Panc1 (cell line): ENCODE measurements at regions not wholly inside any gene's neighbourhood (a gene's known extent, or its start where the extent isn't known, plus 50 kb on each side); places are given as distances from the start of the nearest gene placed in this dataset.

Source experiments
- ATAC-seq: fragments of 200-7000 bp; cut with Tn5 transposase; 2 replicates; pipeline ENCODE4 v1.9.1; 2020; ENCODE audit warnings: mild to moderate bottlenecking, moderate library complexity
- BruUV-seq: library from RNA; stranded (reverse); fragments of 400-500 nt; replicated peaks from 2 replicates; lab custom pipeline; 2021; lab: Mats Ljungman, UMichigan
- CTCF ChIA-PET: fragments of 300-600 bp; sonication (Branson Sonifier 250); formaldehyde crosslinking; loops from one replicate; lab custom pipeline; 2022; ENCODE audit warnings: antibody characterized with exemption; lab: Charles Lee
- POLR2A ChIA-PET: fragments of 300-600 bp; sonication (Branson Sonifier 250); formaldehyde crosslinking; loops from one replicate; lab custom pipeline; 2022; ENCODE audit warnings: antibody characterized with exemption; lab: Charles Lee
- DNase-seq: peaks from one replicate; pipeline ENCODE4 v3.0.0-alpha.2; 2010; ENCODE audit warnings: low read depth, low spot score
- H3K27ac ChIP-seq: 2 replicates; pipeline ENCODE4 v1.5.1; 2011; ENCODE audit warnings: mild to moderate bottlenecking, low read length, inconsistent platforms
- H3K27me3 ChIP-seq: fragments of 200-500 bp; sonication (Bioruptor generic); 2 replicates; pipeline ENCODE4 v1.6.0; 2014; ENCODE audit warnings: low read length, inconsistent platforms; ENCODE audit not compliant: control insufficient read depth, insufficient read depth
- H3K36me3 ChIP-seq: fragments of 200-500 bp; sonication (Bioruptor generic); 2 replicates; pipeline ENCODE4 v1.5.1; 2014; ENCODE audit warnings: inconsistent platforms, mild to moderate bottlenecking, low read length, moderate library complexity; ENCODE audit not compliant: control insufficient read depth, insufficient read depth
- H3K4me1 ChIP-seq: 2 replicates; pipeline ENCODE4 v1.5.1; 2011; ENCODE audit warnings: inconsistent platforms, mild to moderate bottlenecking, low read length, moderate library complexity; ENCODE audit not compliant: control insufficient read depth, insufficient read depth
- H3K4me3 ChIP-seq, 2 experiments: 2 replicates each; pipeline ENCODE4 v1.5.1; 2011 to 2012; ENCODE audit warnings: low read depth in 2 of 2, low read length in 2 of 2, mild to moderate bottlenecking in 2 of 2, inconsistent platforms in 1 of 2, moderate library complexity in 1 of 2
- H3K9me3 ChIP-seq: fragments of 200-500 bp; sonication (Bioruptor generic); 2 replicates; pipeline ENCODE4 v1.5.1; 2014; ENCODE audit warnings: low read depth, mild to moderate bottlenecking, inconsistent platforms, low read length, moderate library complexity; ENCODE audit not compliant: control insufficient read depth, insufficient read depth
- CTCF ChIP-seq: fragments of 450-650 bp; IDR thresholded peaks from 2 replicates; pipeline ENCODE4 v1.5.1; 2017; ENCODE audit warnings: mild to moderate bottlenecking
- POLR2AphosphoS5 ChIP-seq: IDR thresholded peaks from 2 replicates; pipeline ENCODE4 v1.6.1; 2012; ENCODE audit warnings: mild to moderate bottlenecking, low read depth, low read length, moderate library complexity
- REST ChIP-seq, 2 experiments: IDR thresholded peaks; 2 replicates each; pipeline ENCODE4 v1.6.1; 2011 to 2012; ENCODE audit warnings: low read depth in 2 of 2, control low read depth in 1 of 2, low read length in 1 of 2, mild to moderate bottlenecking in 1 of 2, moderate library complexity in 1 of 2; ENCODE audit not compliant: insufficient read depth in 1 of 2
- SIN3A ChIP-seq: IDR thresholded peaks from 2 replicates; pipeline ENCODE4 v1.6.1; 2012; ENCODE audit warnings: low read depth, mild to moderate bottlenecking, low read length, moderate library complexity, borderline replicate concordance; ENCODE audit not compliant: insufficient read depth
- TCF7L2 ChIP-seq: IDR thresholded peaks from 2 replicates; pipeline ENCODE4 v1.6.1; 2011; ENCODE audit warnings: mild to moderate bottlenecking, low read depth, low read length, inconsistent platforms
- in situ Hi-C: cut with HindIII; loops from 2 replicates; pipeline ENCODE4 v1.10.0; 2016; ENCODE audit warnings: low sequenced_read_pairs, low pct_unique_long_range_greater_than_20kb
- intact Hi-C: fragments of 100-400 bp; cut with micrococcal nuclease; formaldehyde crosslinking; loops from one replicate; pipeline ENCODE4 v1.10.0; 2022; ENCODE audit not compliant: unreplicated experiment

GRCh38 chr10:76732306-76732705, 905.3 kb downstream of the KCNMA1 start:
- TF ChIP-seq TCF7L2 = no peak
- TF ChIP-seq REST (IDR thresholded peaks at IDR 0.05; ENCODE audit: insufficient read depth in 1 of 2, low read depth in 2 of 2, low read length in 1 of 2) = no peak
- TF ChIP-seq CTCF = no peak
- TF ChIP-seq SIN3A = no peak
- no peak for TF ChIP-seq POLR2AphosphoS5
- H3K27ac ChIP-seq = no peak overlapping the region
- H3K4me1 ChIP-seq = no peaks in the 10 kb centered on the region
- no peaks in the 10 kb centered on the region for H3K9me3 ChIP-seq
- no peak overlapping the region for H3K4me3 ChIP-seq
- no TSS peak for BruUV-seq
- DNase-seq (no peak), ATAC-seq (no peak)
- intact Hi-C loops (no loop called here), in situ Hi-C loops (no loop called here)
- peaks cover 7% of the 10 kb centered on the region for H3K27me3 ChIP-seq
- ChIA-PET CTCF (no interaction called here), POLR2A (no interaction called here)
- H3K36me3 ChIP-seq = no peaks in the 10 kb centered on the region

GRCh38 chr10:76729841-76730487, 907.6 kb downstream of the KCNMA1 start:
- intact Hi-C loops = no loop called here
- no TSS peak for BruUV-seq
- no peak for ATAC-seq
- no peak overlapping the region for H3K4me3 ChIP-seq
- no peaks in the 10 kb centered on the region for H3K36me3 ChIP-seq
- no peaks in the 10 kb centered on the region for H3K4me1 ChIP-seq
- TF ChIP-seq REST (IDR thresholded peaks at IDR 0.05; ENCODE audit: insufficient read depth in 1 of 2, low read depth in 2 of 2, low read length in 1 of 2) = no peak
- TF ChIP-seq TCF7L2 = no peak
- no peak for TF ChIP-seq SIN3A
- TF ChIP-seq POLR2AphosphoS5 = no peak
- TF ChIP-seq CTCF = no peak
- H3K27ac ChIP-seq = no peak overlapping the region
- no peaks in the 10 kb centered on the region for H3K9me3 ChIP-seq
- in situ Hi-C loops = no loop called here
- ChIA-PET POLR2A (no interaction called here), CTCF (no interaction called here)
- DNase-seq = no peak
- H3K27me3 ChIP-seq = peaks cover 6% of the 10 kb centered on the region
